HL-60 (cell line): ENCODE measurements at regions not wholly inside any gene's neighbourhood (a gene's known extent, or its start where the extent isn't known, plus 50 kb on each side); places are given as distances from the start of the nearest gene placed in this dataset.

Experiments used
- DNase-seq, 2 experiments: peaks; one replicate each; pipeline ENCODE4 v3.0.0-alpha.2; 2010 to 2020; ENCODE audit warnings: low read depth in 1 of 2, low spot score in 1 of 2
- H3K27ac ChIP-seq: fragments of 250-450 bp; sonication (Bioruptor Pico); replicated peaks from 2 replicates; pipeline ENCODE4 v1.5.1; 2020; ENCODE audit warnings: mild to moderate bottlenecking, moderate library complexity
- H3K27me3 ChIP-seq: fragments of 250-450 bp; sonication (Bioruptor Pico); 2 replicates; pipeline ENCODE4 v1.5.1; 2021; ENCODE audit warnings: mild to moderate bottlenecking, moderate library complexity; ENCODE audit not compliant: insufficient read depth, poor library complexity, severe bottlenecking
- H3K4me3 ChIP-seq: replicated peaks from 2 replicates; pipeline ENCODE4 v1.5.1; 2011; ENCODE audit warnings: mild to moderate bottlenecking, control low read depth, low read length; ENCODE audit not compliant: insufficient read depth
- CTCF ChIP-seq: IDR thresholded peaks from one replicate; pipeline ENCODE4 v1.5.1; 2011; ENCODE audit warnings: low read length, control low read depth, inconsistent platforms; ENCODE audit not compliant: insufficient read depth
- GABPA ChIP-seq: IDR thresholded peaks from 2 replicates; pipeline ENCODE4 v1.6.1; 2012; ENCODE audit warnings: low read depth
- POLR2AphosphoS5 ChIP-seq: IDR thresholded peaks from 2 replicates; pipeline ENCODE4 v1.6.1; 2012; ENCODE audit warnings: low read depth
- REST ChIP-seq: IDR thresholded peaks from 2 replicates; pipeline ENCODE4 v1.6.1; 2012; ENCODE audit warnings: low read depth; ENCODE audit not compliant: insufficient replicate concordance
- SPI1 ChIP-seq: IDR thresholded peaks from 2 replicates; pipeline ENCODE4 v1.6.1; 2012; ENCODE audit warnings: low read depth, mild to moderate bottlenecking, borderline replicate concordance

- Histone ChIP-seq H3K27ac (no peak overlapping the region), H3K27me3 (no peaks in the 10 kb centered on the region), H3K4me3 (no peak overlapping the region)
- DNase-seq = no peak
- TF ChIP-seq CTCF (no peak), GABPA (no peak), REST (no peak), POLR2AphosphoS5 (no peak), SPI1 (no peak)
These were observed 923.2 kb downstream of the SH3BGRL start for GRCh38 chrX:82125103-82125502.

GRCh38 chrX:82127228-82128123, 925.6 kb downstream of the SH3BGRL start:
- Histone ChIP-seq H3K27me3 (no peaks in the 10 kb centered on the region), H3K27ac (no peak overlapping the region), H3K4me3 (no peak overlapping the region)
- TF ChIP-seq CTCF (no peak), SPI1 (no peak), POLR2AphosphoS5 (no peak)
- no peak for DNase-seq

- no peak for DNase-seq
- no peak for TF ChIP-seq CTCF
- TF ChIP-seq REST = no peak
These were observed 932.5 kb downstream of the SH3BGRL start for GRCh38 chrX:82134378-82134777.

GRCh38 chrX:82141942-82142341, 940.0 kb downstream of the SH3BGRL start:
- TF ChIP-seq POLR2AphosphoS5 = no peak
- TF ChIP-seq SPI1 = no peak
- TF ChIP-seq GABPA = no peak
- TF ChIP-seq REST = no peak
- no peak for TF ChIP-seq CTCF
- H3K4me3 ChIP-seq = no peak overlapping the region
- no peaks in the 10 kb centered on the region for H3K27me3 ChIP-seq
- no peak overlapping the region for H3K27ac ChIP-seq
- DNase-seq = no peak

More at GRCh38 chrX:82134378-82134777, 932.5 kb downstream of the SH3BGRL start:
- Histone ChIP-seq H3K4me3 (no peak overlapping the region), H3K27me3 (no peaks in the 10 kb centered on the region), H3K27ac (no peak overlapping the region)
